ENCODE measurements at regions not wholly inside any gene's neighbourhood (a gene's known extent, or its start where the extent isn't known, plus 50 kb on each side); places are given as distances from the start of the nearest gene placed in this dataset.

- intact Hi-C loops (cut with DNase I; ENCODE audit: low total_unique reads) = no loop called here
- Histone ChIP-seq H3K36me3 (no peaks in the 10 kb centered on the region), H3K4me1 (no peaks in the 10 kb centered on the region), H3K27ac (no peak overlapping the region), H3K9me3 (no peaks in the 10 kb centered on the region), H3K4me3 (no peak overlapping the region), H3K27me3 (no peaks in the 10 kb centered on the region)
- no peak for DNase-seq (ENCODE audit: low spot score in 2 of 2)
- TF ChIP-seq POLR2AphosphoS5 (IDR thresholded peaks at IDR 0.05) (no peak), POLR2A (IDR thresholded peaks at IDR 0.05) (no peak), CTCF (IDR thresholded peaks at IDR 0.05) (no peak)
Observed at GRCh38 chr4:27176881-27177280, 316.2 kb downstream of the STIM2 start.

GRCh38 chr4:27178061-27178460, 317.4 kb downstream of the STIM2 start:
- intact Hi-C loops (cut with DNase I; ENCODE audit: low total_unique reads) = no loop called here
- Histone ChIP-seq H3K36me3 (no peaks in the 10 kb centered on the region), H3K4me1 (no peaks in the 10 kb centered on the region), H3K27me3 (no peaks in the 10 kb centered on the region), H3K4me3 (no peak overlapping the region), H3K9me3 (no peaks in the 10 kb centered on the region), H3K27ac (no peak overlapping the region)
- no peak for DNase-seq (ENCODE audit: low spot score in 2 of 2)
- TF ChIP-seq POLR2A (IDR thresholded peaks at IDR 0.05) = no peak
- TF ChIP-seq POLR2AphosphoS5 (IDR thresholded peaks at IDR 0.05) = no peak
- TF ChIP-seq CTCF (IDR thresholded peaks at IDR 0.05) = no peak

- no peak overlapping the region for H3K4me3 ChIP-seq
- H3K9me3 ChIP-seq = no peaks in the 10 kb centered on the region
- H3K36me3 ChIP-seq = no peaks in the 10 kb centered on the region
- DNase-seq (ENCODE audit: low spot score in 2 of 2) = no peak
- no peaks in the 10 kb centered on the region for H3K27me3 ChIP-seq
- H3K27ac ChIP-seq = no peak overlapping the region
- TF ChIP-seq POLR2AphosphoS5 (IDR thresholded peaks at IDR 0.05) = no peak
- no peak for TF ChIP-seq CTCF (IDR thresholded peaks at IDR 0.05)
- no peaks in the 10 kb centered on the region for H3K4me1 ChIP-seq
- intact Hi-C loops (cut with DNase I; ENCODE audit: low total_unique reads) = no loop called here
Observed at GRCh38 chr4:27181693-27182092, 321.1 kb downstream of the STIM2 start.

GRCh38 chr4:27182211-27182610, 321.6 kb downstream of the STIM2 start:
- H3K36me3 ChIP-seq = no peaks in the 10 kb centered on the region
- DNase-seq (ENCODE audit: low spot score in 2 of 2) = no peak
- no peaks in the 10 kb centered on the region for H3K27me3 ChIP-seq
- H3K27ac ChIP-seq = no peak overlapping the region
- intact Hi-C loops (cut with DNase I; ENCODE audit: low total_unique reads) = no loop called here
- TF ChIP-seq POLR2AphosphoS5 (IDR thresholded peaks at IDR 0.05) = no peak
- no peak for TF ChIP-seq CTCF (IDR thresholded peaks at IDR 0.05)
- TF ChIP-seq POLR2A (IDR thresholded peaks at IDR 0.05) = no peak
- H3K9me3 ChIP-seq = no peaks in the 10 kb centered on the region
- H3K4me1 ChIP-seq = no peaks in the 10 kb centered on the region
- no peak overlapping the region for H3K4me3 ChIP-seq

GRCh38 chr4:27184508-27185155, 324.0 kb downstream of the STIM2 start:
- no peak for DNase-seq (ENCODE audit: low spot score in 2 of 2)
- no peak overlapping the region for H3K4me3 ChIP-seq
- no peaks in the 10 kb centered on the region for H3K4me1 ChIP-seq
- no peaks in the 10 kb centered on the region for H3K9me3 ChIP-seq
- no peak for TF ChIP-seq POLR2AphosphoS5 (IDR thresholded peaks at IDR 0.05)
- TF ChIP-seq POLR2A (IDR thresholded peaks at IDR 0.05) = no peak
- TF ChIP-seq CTCF (IDR thresholded peaks at IDR 0.05) = no peak
- no peaks in the 10 kb centered on the region for H3K27me3 ChIP-seq
- H3K27ac ChIP-seq = no peak overlapping the region
- no peaks in the 10 kb centered on the region for H3K36me3 ChIP-seq
- intact Hi-C loops (cut with DNase I; ENCODE audit: low total_unique reads) = no loop called here
